Activated CD8-positive, alpha-beta memory T cell treated with anti-CD3 and anti-CD28 coated beads for 48 hours (primary cell): ENCODE measurements at regions not wholly inside any gene's neighbourhood (a gene's known extent, or its start where the extent isn't known, plus 50 kb on each side); places are given as distances from the start of the nearest gene placed in this dataset.

ENCODE experiments used
- DNase-seq, 3 experiments: peaks; one replicate each; pipeline ENCODE4 v3.0.0-alpha.2; 2020; ENCODE audit warnings: low read depth in 2 of 3, low spot score in 2 of 3

GRCh38 chr17:72386619-72387237 is 265.9 kb downstream of the SOX9 start:
- DNase-seq, result no peak

GRCh38 chr17:72387487-72387886 is 266.7 kb downstream of the SOX9 start:
- no peak for DNase-seq

- DNase-seq, result no peak
These were observed 267.1 kb downstream of the SOX9 start for GRCh38 chr17:72387969-72388368.

- DNase-seq, result no peak
These were observed 268.1 kb downstream of the SOX9 start for GRCh38 chr17:72388765-72389473.

- no peak for DNase-seq
These were observed 270.1 kb downstream of the SOX9 start for GRCh38 chr17:72390675-72391508.

GRCh38 chr17:72392056-72393010 is 271.5 kb downstream of the SOX9 start:
- DNase-seq, result no peak

- no peak for DNase-seq
These were observed 272.7 kb downstream of the SOX9 start for GRCh38 chr17:72393553-72393952.

GRCh38 chr17:72394531-72394930 is 273.7 kb downstream of the SOX9 start:
- DNase-seq, result no peak

- DNase-seq, result no peak
These were observed 275.3 kb downstream of the SOX9 start for GRCh38 chr17:72396121-72396520.

- no peak for DNase-seq
These were observed 276.4 kb downstream of the SOX9 start for GRCh38 chr17:72397223-72397667.

GRCh38 chr17:72397687-72398086 is 276.9 kb downstream of the SOX9 start:
- no peak for DNase-seq

- DNase-seq, result no peak
These were observed 278.3 kb downstream of the SOX9 start for GRCh38 chr17:72399023-72399607.

GRCh38 chr17:72399608-72400487 is 279.0 kb downstream of the SOX9 start:
- no peak for DNase-seq

- no peak for DNase-seq
These were observed 279.6 kb downstream of the SOX9 start for GRCh38 chr17:72400488-72400827.

- DNase-seq, result no peak
These were observed 280.0 kb downstream of the SOX9 start for GRCh38 chr17:72400863-72401262.

- no peak for DNase-seq
These were observed 281.3 kb downstream of the SOX9 start for GRCh38 chr17:72401883-72402726.

GRCh38 chr17:72402727-72403210 is 281.9 kb downstream of the SOX9 start:
- DNase-seq, result no peak

GRCh38 chr17:72403713-72404209 is 282.9 kb downstream of the SOX9 start:
- no peak for DNase-seq
